Stimulated activated CD4-positive, alpha-beta T cell treated with anti-CD3 and anti-CD28 coated beads, Interleukin-4, amount 100 ng/mL, for 24 hours (primary cell): ENCODE measurements at regions not wholly inside any gene's neighbourhood (a gene's known extent, or its start where the extent isn't known, plus 50 kb on each side); places are given as distances from the start of the nearest gene placed in this dataset.
"Not testable (repeated sequence)": the region's sequence is repeated elsewhere in the genome, so short reads cannot be mapped to it uniquely, and the experiment has no call there.

Source experiments
- DNase-seq: peaks from one replicate; pipeline ENCODE4 v3.0.0-alpha.2; 2020

GRCh38 chr1:187641463-187641862 is 812.7 kb downstream of the PLA2G4A start:
- no peak for DNase-seq

DNA sequence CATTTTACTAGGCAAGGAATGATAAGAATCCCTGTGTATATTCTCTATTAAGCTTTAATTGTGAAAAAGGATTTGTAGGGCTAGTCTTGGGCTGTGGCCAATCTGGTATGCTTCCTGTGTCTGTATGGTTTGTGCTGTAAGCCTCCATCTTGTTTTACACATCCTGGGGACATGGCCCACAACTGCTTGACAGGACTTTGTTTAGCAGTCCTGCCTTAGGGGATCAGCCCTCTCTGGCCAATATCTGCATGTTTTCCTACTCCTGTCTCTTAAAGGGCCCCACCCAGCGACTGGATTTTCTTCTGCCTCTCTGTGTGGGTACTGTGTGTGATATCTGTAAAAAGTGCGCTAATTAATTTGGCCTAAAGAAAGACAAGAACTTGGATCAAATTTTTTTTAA is 813.2 kb downstream of the PLA2G4A start:
- DNase-seq, result no peak

GRCh38 chr1:187645651-187646050 is 816.9 kb downstream of the PLA2G4A start:
- DNase-seq, result no peak

DNA sequence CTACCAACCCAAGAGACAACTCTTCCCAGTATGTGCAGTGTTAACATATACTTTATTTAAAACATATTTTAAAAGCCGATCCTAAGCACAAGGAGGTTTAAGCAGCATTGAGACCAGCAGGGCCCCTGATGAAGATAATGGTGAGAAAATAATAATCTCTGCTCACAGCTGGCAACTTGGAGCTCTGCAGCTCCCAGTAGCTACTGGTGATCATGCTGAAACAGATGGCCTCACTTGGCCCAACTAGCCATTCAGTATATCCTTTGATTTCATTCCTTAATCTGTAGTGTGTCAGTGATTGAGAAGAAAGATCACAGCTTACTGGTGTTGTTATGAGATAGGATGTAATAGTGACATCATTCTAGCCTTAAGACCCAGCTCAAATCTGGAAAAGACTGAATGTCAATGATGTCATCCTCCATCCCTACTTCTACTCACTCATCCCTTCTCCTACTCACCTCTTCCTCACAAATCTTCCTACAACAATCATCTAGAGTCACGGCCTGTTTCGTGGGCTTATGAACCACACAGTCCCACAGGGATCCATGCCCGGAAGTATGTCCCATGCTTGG is 817.9 kb downstream of the PLA2G4A start:
- no peak for DNase-seq

- no peak for DNase-seq
These were observed 819.3 kb downstream of the PLA2G4A start for GRCh38 chr1:187648091-187648490.

- no peak for DNase-seq
These were observed 825.9 kb downstream of the PLA2G4A start for GRCh38 chr1:187654635-187655034.

GRCh38 chr1:187655104-187655503 is 826.4 kb downstream of the PLA2G4A start:
- no peak for DNase-seq

- no peak for DNase-seq
These were observed 836.7 kb downstream of the PLA2G4A start for GRCh38 chr1:187665483-187665882.

- no peak for DNase-seq
These were observed 852.1 kb downstream of the PLA2G4A start for GRCh38 chr1:187680823-187681222.

DNA sequence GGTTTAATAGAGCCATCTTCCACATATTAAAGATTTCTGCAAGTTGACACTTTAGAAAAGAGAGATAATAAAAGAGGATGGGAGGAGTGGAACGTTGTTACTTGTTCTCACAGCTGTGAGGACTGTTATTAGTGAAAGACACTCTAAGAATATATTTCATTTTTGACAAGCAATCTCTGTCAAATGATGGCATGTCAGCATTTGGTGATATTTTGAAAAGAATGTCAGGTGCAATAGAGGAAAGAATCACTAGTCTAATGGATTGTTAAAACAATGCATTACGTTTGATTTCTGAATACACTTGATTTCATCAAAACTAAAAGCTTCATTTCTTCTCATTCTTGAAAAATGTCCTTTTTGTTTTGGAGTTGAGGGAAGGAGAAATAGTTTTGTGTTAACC is 853.4 kb downstream of the PLA2G4A start:
- no peak for DNase-seq

DNA sequence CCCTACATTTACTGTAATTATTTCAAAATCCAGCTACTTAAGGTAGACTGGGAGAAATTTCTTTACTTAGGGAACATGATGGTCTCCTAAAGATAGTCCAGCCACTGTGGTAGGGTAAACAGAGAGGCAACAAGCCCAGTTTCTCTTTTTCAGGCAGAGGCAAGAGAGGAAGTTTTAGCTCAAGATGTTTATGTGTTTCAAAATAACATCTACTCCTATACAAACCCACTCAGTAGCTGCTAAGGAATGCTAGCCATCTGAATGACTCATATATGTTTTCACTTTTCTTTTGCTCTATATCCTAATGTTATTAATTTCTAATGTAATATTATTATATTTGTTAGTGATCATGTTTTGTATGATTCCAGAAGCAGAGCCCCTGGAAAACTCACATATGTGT is 856.6 kb downstream of the PLA2G4A start:
- DNase-seq, result no peak

- DNase-seq, result no peak
These were observed 860.4 kb downstream of the PLA2G4A start for GRCh38 chr1:187689129-187689528.

- DNase-seq, result no peak
These were observed 862.7 kb downstream of the PLA2G4A start for GRCh38 chr1:187691439-187691838.

DNA sequence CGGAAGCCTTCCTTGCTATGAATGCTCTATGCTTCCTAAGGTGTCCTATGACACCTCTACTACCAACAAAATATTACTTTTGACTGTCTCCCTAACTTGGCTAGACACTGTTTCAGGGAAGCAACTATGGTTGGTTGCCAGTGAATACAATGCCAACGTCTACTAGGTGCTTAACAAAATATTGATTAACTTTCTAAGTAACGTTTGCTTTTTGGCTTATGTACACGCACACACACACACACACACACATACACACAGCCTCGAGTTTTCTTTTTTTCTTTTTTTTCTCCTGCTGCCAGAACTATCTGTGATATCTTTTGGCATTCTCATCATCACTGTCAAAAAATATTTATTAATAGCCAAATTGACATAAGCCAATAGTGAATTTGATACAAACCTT is 864.0 kb downstream of the PLA2G4A start:
- DNase-seq, result no peak

DNA sequence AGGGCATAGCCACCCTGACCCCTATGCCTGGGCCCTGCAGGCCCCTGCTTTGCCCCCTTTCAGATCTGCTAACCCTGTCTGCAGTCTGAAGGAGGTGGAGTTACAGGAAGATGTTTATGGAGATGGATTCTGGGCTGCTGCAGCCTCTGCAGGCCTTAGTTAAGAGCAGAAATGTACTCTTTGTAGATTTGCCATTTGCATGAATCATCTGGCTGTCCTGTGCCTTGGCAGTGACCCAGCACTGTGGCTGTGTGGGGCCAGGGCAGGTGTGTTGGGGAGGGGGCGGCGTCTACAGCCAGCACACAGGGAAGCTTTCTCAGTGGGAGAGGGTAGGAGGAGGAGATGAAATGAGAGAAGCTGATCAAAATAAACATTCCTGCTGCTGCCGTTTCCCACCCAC is 867.3 kb downstream of the PLA2G4A start:
- no peak for DNase-seq

- DNase-seq, result not testable (repeated sequence)
These were observed 874.7 kb downstream of the PLA2G4A start for GRCh38 chr1:187703138-187704130.

DNA sequence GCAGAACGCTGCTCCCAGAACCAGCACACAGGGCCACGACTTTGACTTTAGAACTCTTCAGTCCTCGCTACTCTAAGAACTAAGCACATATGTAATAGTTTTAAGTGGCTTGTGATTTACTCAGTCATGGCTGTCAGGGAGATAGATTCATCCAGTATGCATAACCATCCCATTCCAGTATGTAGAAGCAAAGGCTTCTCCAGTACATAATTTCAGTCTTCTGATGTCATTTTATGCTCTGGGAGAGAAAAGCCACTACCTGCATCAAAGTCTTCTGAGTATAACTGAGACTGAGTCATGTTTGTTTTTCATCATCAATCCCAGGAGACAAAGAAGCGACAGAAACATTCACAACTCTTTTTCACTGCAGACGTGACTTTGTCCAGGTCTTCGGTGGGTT is 885.7 kb downstream of the PLA2G4A start:
- DNase-seq, result no peak

- DNase-seq, result no peak
These were observed 886.7 kb downstream of the PLA2G4A start for GRCh38 chr1:187715483-187715882.

- no peak for DNase-seq
These were observed 887.4 kb downstream of the PLA2G4A start for GRCh38 chr1:187716160-187716559.

- DNase-seq, result no peak
These were observed 889.8 kb downstream of the PLA2G4A start for GRCh38 chr1:187718527-187718926.

DNA sequence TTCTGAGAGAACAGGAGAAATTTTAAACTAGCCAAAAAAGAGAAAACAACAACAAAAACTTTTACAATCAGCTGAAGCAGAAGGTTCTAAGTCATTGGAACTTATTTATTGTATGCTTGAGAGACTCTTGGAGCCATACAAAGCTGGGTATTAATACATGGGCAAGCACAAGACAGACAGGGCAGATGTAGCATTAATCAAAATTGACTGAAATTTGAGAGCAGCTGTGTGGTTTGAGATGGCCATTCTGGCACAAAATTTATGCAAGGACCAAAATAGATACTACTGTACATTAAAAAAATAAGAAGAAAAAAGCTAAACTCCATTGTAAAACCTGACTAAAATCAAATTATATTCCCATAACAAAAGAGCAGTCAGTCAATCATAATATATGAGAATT is 892.5 kb downstream of the PLA2G4A start:
- DNase-seq, result no peak

DNA sequence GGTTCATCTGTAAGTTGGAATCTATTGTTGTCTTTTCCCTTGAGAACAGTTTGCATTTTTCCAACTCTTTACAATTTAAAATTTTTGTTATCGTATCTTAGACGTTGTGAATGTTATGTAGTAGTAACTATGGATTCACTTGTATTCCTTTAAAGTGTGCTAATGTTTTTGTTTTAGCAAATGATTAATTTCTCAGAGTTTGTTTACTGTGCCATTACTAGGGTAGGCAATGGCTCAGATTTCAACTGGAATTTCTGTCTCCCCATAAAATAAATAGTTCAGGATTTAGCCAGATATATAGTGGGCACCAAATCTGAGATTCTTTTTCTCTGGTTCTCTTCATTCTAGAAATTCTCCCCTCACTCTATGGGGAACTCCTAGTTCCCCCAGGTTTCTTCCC is 896.5 kb downstream of the PLA2G4A start:
- no peak for DNase-seq

GRCh38 chr1:187733232-187733631 is 904.5 kb downstream of the PLA2G4A start:
- DNase-seq, result no peak

- DNase-seq, result no peak
These were observed 905.7 kb downstream of the PLA2G4A start for GRCh38 chr1:187734427-187734826.
